Right renal cortex interstitium (tissue), 3 donors: ENCODE measurements at regions not wholly inside any gene's neighbourhood (a gene's known extent, or its start where the extent isn't known, plus 50 kb on each side); places are given as distances from the start of the nearest gene placed in this dataset.

Source experiments
- DNase-seq, 3 donors: peaks; one replicate each; pipeline ENCODE4 v3.0.0-alpha.2; 2013; ENCODE audit warnings: low read depth in 3 of 3, low spot score in 2 of 3

- DNase-seq = no peak
Observed at GRCh38 chr9:108095496-108095895, 605.9 kb upstream of the KLF4 start.

- no peak for DNase-seq
Observed at GRCh38 chr9:108094676-108094993, 605.1 kb upstream of the KLF4 start.

GRCh38 chr9:108093773-108094675 is 604.5 kb upstream of the KLF4 start:
- DNase-seq = no peak

GRCh38 chr9:108088916-108089315 is 599.3 kb upstream of the KLF4 start:
- no peak for DNase-seq

GRCh38 chr9:108087781-108088180 is 598.2 kb upstream of the KLF4 start:
- no peak for DNase-seq

GRCh38 chr9:108086624-108087023 is 597.1 kb upstream of the KLF4 start:
- no peak for DNase-seq

GRCh38 chr9:108085294-108085693 is 595.7 kb upstream of the KLF4 start:
- no peak for DNase-seq

GRCh38 chr9:108083796-108084352 is 594.3 kb upstream of the KLF4 start:
- DNase-seq = no peak

- no peak for DNase-seq
Observed at GRCh38 chr9:108083160-108083750, 593.7 kb upstream of the KLF4 start.

GRCh38 chr9:108081112-108081511 is 591.5 kb upstream of the KLF4 start:
- DNase-seq = no peak

- DNase-seq = no peak
Observed at GRCh38 chr9:108080285-108080684, 590.7 kb upstream of the KLF4 start.

GRCh38 chr9:108078811-108079210 is 589.2 kb upstream of the KLF4 start:
- no peak for DNase-seq

GRCh38 chr9:108078375-108078774 is 588.8 kb upstream of the KLF4 start:
- DNase-seq = no peak

GRCh38 chr9:108077556-108077955 is 588.0 kb upstream of the KLF4 start:
- no peak for DNase-seq

- no peak for DNase-seq
Observed at GRCh38 chr9:108074900-108075299, 585.3 kb upstream of the KLF4 start.

- no peak for DNase-seq
Observed at GRCh38 chr9:108073823-108074222, 584.3 kb upstream of the KLF4 start.

GRCh38 chr9:108072740-108073139 is 583.2 kb upstream of the KLF4 start:
- no peak for DNase-seq

GRCh38 chr9:108070861-108071260 is 581.3 kb upstream of the KLF4 start:
- no peak for DNase-seq

GRCh38 chr9:108069991-108070390 is 580.4 kb upstream of the KLF4 start:
- DNase-seq = no peak

GRCh38 chr9:108062680-108063079 is 573.1 kb upstream of the KLF4 start:
- DNase-seq = no peak

GRCh38 chr9:108060175-108060574 is 570.6 kb upstream of the KLF4 start:
- no peak for DNase-seq

GRCh38 chr9:108058135-108058814 is 568.7 kb upstream of the KLF4 start:
- no peak for DNase-seq
